ENCODE measurements at regions not wholly inside any gene's neighbourhood (a gene's known extent, or its start where the extent isn't known, plus 50 kb on each side); places are given as distances from the start of the nearest gene placed in this dataset.

DNA sequence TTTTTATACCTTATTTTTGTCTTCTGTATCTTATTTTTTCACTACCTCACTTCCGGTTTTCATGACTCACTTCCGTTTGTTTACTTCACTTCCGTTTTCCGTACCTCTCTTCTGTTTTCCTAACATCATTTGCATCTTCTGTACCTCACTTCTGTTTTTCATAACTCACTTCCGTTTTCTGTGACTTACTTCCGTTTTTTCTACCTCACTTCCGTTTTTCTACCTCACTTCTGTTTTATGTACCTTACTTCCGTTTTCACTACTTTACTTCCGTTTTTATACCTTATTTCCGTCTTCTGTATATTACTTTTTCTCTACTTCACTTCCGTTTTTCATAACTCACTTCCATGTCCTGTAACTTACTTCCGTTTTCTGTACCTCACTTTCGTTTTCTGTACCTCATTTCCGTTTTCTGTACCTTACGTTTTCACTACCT, 492.5 kb upstream of the AKR1E2 start:
- dilution Hi-C loops (cut with MboI; ENCODE audit: extremely low pct_ligation_motif_present, low sequenced_read_pairs) = no loop called here
- TF ChIP-seq, protein P1, sequence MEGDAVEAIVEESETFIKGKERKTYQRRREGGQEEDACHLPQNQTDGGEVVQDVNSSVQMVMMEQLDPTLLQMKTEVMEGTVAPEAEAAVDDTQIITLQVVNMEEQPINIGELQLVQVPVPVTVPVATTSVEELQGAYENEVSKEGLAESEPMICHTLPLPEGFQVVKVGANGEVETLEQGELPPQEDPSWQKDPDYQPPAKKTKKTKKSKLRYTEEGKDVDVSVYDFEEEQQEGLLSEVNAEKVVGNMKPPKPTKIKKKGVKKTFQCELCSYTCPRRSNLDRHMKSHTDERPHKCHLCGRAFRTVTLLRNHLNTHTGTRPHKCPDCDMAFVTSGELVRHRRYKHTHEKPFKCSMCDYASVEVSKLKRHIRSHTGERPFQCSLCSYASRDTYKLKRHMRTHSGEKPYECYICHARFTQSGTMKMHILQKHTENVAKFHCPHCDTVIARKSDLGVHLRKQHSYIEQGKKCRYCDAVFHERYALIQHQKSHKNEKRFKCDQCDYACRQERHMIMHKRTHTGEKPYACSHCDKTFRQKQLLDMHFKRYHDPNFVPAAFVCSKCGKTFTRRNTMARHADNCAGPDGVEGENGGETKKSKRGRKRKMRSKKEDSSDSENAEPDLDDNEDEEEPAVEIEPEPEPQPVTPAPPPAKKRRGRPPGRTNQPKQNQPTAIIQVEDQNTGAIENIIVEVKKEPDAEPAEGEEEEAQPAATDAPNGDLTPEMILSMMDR (optimal IDR thresholded peaks at IDR 0.05 in 1 of 3, IDR thresholded peaks at IDR 0.05 in 1 of 3, conservative IDR thresholded peaks at IDR 0.05 in 1 of 3; ENCODE audit: extremely low read depth in 1 of 3, insufficient read depth in 2 of 3, low read length in 3 of 3) = no peak
- TF ChIP-seq EZH2 (IDR thresholded peaks at IDR 0.05; ENCODE audit: low read length) = no peak
- no peak overlapping the region for H3K4me3 ChIP-seq (ENCODE audit: control insufficient read depth in 2 of 3, extremely low read depth in 1 of 3, insufficient read depth in 2 of 3, low read depth in 1 of 3, low read length in 3 of 3)
- peaks cover 15% of the 10 kb centered on the region for H3K4me1 ChIP-seq (ENCODE audit: control insufficient read depth, extremely low read depth, insufficient read depth, low read length)
- H3K36me3 ChIP-seq (ENCODE audit: control insufficient read depth in 2 of 2, extremely low read depth in 1 of 2, insufficient read depth in 2 of 2, low read length in 2 of 2) = no peaks in the 10 kb centered on the region
- H3K9me3 ChIP-seq (ENCODE audit: control insufficient read depth, low read depth, low read length) = peaks cover 6% of the 10 kb centered on the region
- no peaks in the 10 kb centered on the region for H3K27me3 ChIP-seq (ENCODE audit: control insufficient read depth, extremely low read depth, insufficient read depth, low read length)
- no peak for DNase-seq (ENCODE audit: low read depth, low spot score)
- H3K4me2 ChIP-seq (ENCODE audit: control insufficient read depth, extremely low read depth, insufficient read depth, low read depth, low read length) = no peak overlapping the region
- H3K9ac ChIP-seq (ENCODE audit: control insufficient read depth, extremely low read depth, insufficient read depth, low read length) = no peak overlapping the region
- H3K9me1 ChIP-seq (ENCODE audit: control insufficient read depth, extremely low read depth, insufficient read depth, low read length) = peaks cover 3% of the 10 kb centered on the region
- H4K20me1 ChIP-seq (ENCODE audit: control insufficient read depth, extremely low read depth, insufficient read depth, low read length) = no peaks in the 10 kb centered on the region
- no peaks in the 10 kb centered on the region for H3K79me2 ChIP-seq (ENCODE audit: control insufficient read depth, insufficient read depth, low read length)
- FAIRE-seq = no peak
- H3K27ac ChIP-seq (ENCODE audit: control insufficient read depth, insufficient read depth, low read length) = no peak overlapping the region
- no peak overlapping the region for H2AFZ ChIP-seq (ENCODE audit: control insufficient read depth, low read length)

DNA sequence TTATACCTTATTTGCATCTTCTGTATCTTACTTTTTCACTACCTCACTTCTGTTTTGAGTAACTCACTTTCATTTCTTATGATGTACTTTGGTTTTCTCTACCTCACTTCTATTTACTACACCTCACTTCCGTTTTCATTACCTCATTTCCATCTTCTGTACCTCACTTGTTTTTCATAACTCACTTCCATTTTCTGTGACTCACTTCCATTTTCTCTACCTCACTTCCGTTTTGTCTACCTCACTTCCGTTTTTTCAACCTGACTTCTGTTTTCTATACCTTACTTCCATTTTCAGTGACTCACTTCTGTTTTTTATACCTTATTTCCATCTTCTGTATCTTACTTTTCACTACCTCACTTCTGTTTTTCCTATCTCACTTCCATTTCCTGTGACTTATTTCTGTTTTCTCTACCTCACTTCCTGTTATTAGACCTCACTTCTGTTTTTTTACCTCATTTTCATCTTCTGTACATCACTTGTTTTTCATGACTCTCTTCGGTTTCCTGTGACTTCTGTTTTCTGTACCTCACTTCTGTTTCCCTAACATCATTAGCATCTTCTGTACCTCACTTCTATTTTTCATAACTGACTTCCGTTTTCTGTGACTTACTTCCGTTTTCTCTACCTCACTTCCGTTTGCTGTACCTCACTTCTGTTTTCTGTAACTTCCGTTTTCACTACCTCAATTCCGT, 493.1 kb upstream of the AKR1E2 start:
- no peak for FAIRE-seq
- dilution Hi-C loops (cut with MboI; ENCODE audit: extremely low pct_ligation_motif_present, low sequenced_read_pairs) = no loop called here

More for the DNA sequence above, 493.1 kb upstream of the AKR1E2 start:
- no peak overlapping the region for H2AFZ ChIP-seq (ENCODE audit: control insufficient read depth, low read length)
- no peak overlapping the region for H3K27ac ChIP-seq (ENCODE audit: control insufficient read depth, insufficient read depth, low read length)
- DNase-seq (ENCODE audit: low read depth, low spot score) = no peak
- H3K4me1 ChIP-seq (ENCODE audit: control insufficient read depth, extremely low read depth, insufficient read depth, low read length) = peaks cover 15% of the 10 kb centered on the region
- H3K9me1 ChIP-seq (ENCODE audit: control insufficient read depth, extremely low read depth, insufficient read depth, low read length) = peaks cover 3% of the 10 kb centered on the region
- H4K20me1 ChIP-seq (ENCODE audit: control insufficient read depth, extremely low read depth, insufficient read depth, low read length) = no peaks in the 10 kb centered on the region
- H3K4me2 ChIP-seq (ENCODE audit: control insufficient read depth, extremely low read depth, insufficient read depth, low read depth, low read length) = no peak overlapping the region
- no peaks in the 10 kb centered on the region for H3K27me3 ChIP-seq (ENCODE audit: control insufficient read depth, extremely low read depth, insufficient read depth, low read length)
- no peaks in the 10 kb centered on the region for H3K79me2 ChIP-seq (ENCODE audit: control insufficient read depth, insufficient read depth, low read length)
- TF ChIP-seq EZH2 (IDR thresholded peaks at IDR 0.05; ENCODE audit: low read length) = no peak
- TF ChIP-seq, protein P1 (optimal IDR thresholded peaks at IDR 0.05 in 1 of 3, IDR thresholded peaks at IDR 0.05 in 1 of 3, conservative IDR thresholded peaks at IDR 0.05 in 1 of 3; ENCODE audit: extremely low read depth in 1 of 3, insufficient read depth in 2 of 3, low read length in 3 of 3) = no peak
- H3K4me3 ChIP-seq (ENCODE audit: control insufficient read depth in 2 of 3, extremely low read depth in 1 of 3, insufficient read depth in 2 of 3, low read depth in 1 of 3, low read length in 3 of 3) = no peak overlapping the region
- peaks cover 6% of the 10 kb centered on the region for H3K9me3 ChIP-seq (ENCODE audit: control insufficient read depth, low read depth, low read length)
- H3K36me3 ChIP-seq (ENCODE audit: control insufficient read depth in 2 of 2, extremely low read depth in 1 of 2, insufficient read depth in 2 of 2, low read length in 2 of 2) = no peaks in the 10 kb centered on the region
- no peak overlapping the region for H3K9ac ChIP-seq (ENCODE audit: control insufficient read depth, extremely low read depth, insufficient read depth, low read length)

Data from keratinocyte (primary cell).